Ascending aorta (tissue), 2 donors: ENCODE measurements at regions not wholly inside any gene's neighbourhood (a gene's known extent, or its start where the extent isn't known, plus 50 kb on each side); places are given as distances from the start of the nearest gene placed in this dataset.
"Not testable (repeated sequence)": the region's sequence is repeated elsewhere in the genome, so short reads cannot be mapped to it uniquely, and the experiment has no call there.

Source experiments
- DNase-seq, 2 donors: peaks; one replicate each; pipeline ENCODE4 v3.0.0-alpha.2; 2019; ENCODE audit warnings: low spot score in 2 of 2
- H3K27ac ChIP-seq, 2 donors: fragments of 200-600 bp; sonication (generic); one replicate each; pipeline ENCODE4 v1.5.1; 2016 to 2017; ENCODE audit warnings: mild to moderate bottlenecking in 1 of 2
- H3K27me3 ChIP-seq: fragments of 200-600 bp; sonication (generic); one replicate; pipeline ENCODE4 v1.5.1; 2017
- H3K36me3 ChIP-seq, 2 donors: fragments of 200-600 bp; sonication (generic); one replicate each; pipeline ENCODE4 v1.5.1; 2016
- H3K4me1 ChIP-seq, 2 donors: fragments of 200-600 bp; sonication (generic); one replicate each; pipeline ENCODE4 v1.5.1; 2016 to 2017; ENCODE audit warnings: mild to moderate bottlenecking in 1 of 2
- H3K4me3 ChIP-seq, 2 donors: fragments of 200-600 bp; sonication (generic); one replicate each; pipeline ENCODE4 v1.5.1; 2016 to 2017; ENCODE audit warnings: mild to moderate bottlenecking in 1 of 2
- H3K9me3 ChIP-seq, 2 donors: fragments of 200-600 bp; sonication (generic); one replicate each; pipeline ENCODE4 v1.5.1; 2016
- intact Hi-C: fragments of 100-400 bp; cut with DNase I; formaldehyde crosslinking; loops from one replicate; pipeline ENCODE4 v1.15.1; 2023
- TF ChIP-seq, protein P1 (sequence below), 3 experiments: fragments of 200-600 bp in 2 of 3; fragments of 450-650 bp in 1 of 3; sonication (generic) in 2 of 3; IDR thresholded peaks; one replicate each; pipeline ENCODE4 v1.5.1; 2016 to 2019; ENCODE audit warnings: antibody characterized with exemption in 3 of 3, mild to moderate bottlenecking in 1 of 3, moderate library complexity in 1 of 3

DNA sequence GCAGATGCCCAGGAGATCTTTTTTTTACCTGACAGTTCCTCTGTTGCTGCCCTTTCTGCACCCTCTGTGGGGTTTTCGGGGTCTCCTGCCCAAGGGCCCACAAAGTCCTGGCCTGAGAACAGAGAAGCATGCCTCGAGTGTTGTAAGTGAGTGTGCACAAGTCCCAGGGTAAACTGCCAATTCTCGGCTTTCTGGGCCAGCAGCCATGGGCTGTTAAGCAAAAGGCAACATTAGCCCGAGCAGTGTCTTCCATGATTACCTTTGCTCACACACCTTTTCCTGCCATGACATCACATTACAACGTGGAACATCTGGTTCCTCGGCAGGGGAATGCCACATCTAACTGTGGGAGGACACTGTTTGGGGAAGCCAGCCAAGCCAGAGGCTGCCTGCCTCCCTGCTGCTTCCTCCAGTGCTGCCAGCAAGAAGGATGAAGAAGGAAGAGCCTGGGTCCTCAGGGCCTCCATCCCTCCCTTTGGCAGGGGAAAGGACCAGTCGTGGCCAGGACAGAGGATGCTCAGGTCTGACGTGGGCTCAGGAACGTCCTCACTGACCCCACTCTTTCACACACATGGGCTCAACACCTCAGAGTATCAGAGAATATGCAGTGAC lies 485.9 kb downstream of the OMA1 start:
- intact Hi-C loops: no loop called here
- H3K4me3 ChIP-seq: no peak overlapping the region
- H3K27ac ChIP-seq: no peak overlapping the region
- TF ChIP-seq, protein P1, sequence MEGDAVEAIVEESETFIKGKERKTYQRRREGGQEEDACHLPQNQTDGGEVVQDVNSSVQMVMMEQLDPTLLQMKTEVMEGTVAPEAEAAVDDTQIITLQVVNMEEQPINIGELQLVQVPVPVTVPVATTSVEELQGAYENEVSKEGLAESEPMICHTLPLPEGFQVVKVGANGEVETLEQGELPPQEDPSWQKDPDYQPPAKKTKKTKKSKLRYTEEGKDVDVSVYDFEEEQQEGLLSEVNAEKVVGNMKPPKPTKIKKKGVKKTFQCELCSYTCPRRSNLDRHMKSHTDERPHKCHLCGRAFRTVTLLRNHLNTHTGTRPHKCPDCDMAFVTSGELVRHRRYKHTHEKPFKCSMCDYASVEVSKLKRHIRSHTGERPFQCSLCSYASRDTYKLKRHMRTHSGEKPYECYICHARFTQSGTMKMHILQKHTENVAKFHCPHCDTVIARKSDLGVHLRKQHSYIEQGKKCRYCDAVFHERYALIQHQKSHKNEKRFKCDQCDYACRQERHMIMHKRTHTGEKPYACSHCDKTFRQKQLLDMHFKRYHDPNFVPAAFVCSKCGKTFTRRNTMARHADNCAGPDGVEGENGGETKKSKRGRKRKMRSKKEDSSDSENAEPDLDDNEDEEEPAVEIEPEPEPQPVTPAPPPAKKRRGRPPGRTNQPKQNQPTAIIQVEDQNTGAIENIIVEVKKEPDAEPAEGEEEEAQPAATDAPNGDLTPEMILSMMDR (IDR thresholded peaks at IDR 0.05): no peak
- H3K4me1 ChIP-seq: no peaks in the 10 kb centered on the region
- no peaks in the 10 kb centered on the region for H3K9me3 ChIP-seq
- no peaks in the 10 kb centered on the region for H3K36me3 ChIP-seq
- DNase-seq: no peak
- no peaks in the 10 kb centered on the region for H3K27me3 ChIP-seq

DNA sequence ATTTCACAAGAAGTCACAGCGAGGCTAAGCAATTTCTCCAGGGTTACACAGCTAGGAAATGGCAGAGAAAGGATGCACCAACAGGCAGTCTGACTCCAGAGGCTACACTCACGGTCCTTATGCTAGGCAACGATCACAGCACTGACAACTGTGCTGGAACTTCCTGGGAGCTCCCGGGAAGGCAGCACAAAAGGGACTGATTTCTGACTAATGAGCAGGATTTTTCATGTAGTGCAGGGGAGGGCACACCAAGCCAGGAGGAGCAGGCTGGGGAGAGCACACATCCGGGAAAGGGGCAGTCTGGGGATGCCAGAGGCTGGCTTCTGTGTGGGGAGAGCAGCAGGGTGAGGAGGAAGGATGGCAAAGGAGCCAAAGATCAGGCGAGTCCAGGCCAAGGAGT lies 486.7 kb downstream of the OMA1 start:
- no peak for DNase-seq
- H3K4me1 ChIP-seq: no peaks in the 10 kb centered on the region
- intact Hi-C loops: no loop called here
- H3K4me3 ChIP-seq: no peak overlapping the region
- no peaks in the 10 kb centered on the region for H3K27me3 ChIP-seq
- H3K27ac ChIP-seq: no peak overlapping the region
- no peaks in the 10 kb centered on the region for H3K36me3 ChIP-seq
- TF ChIP-seq, protein P1 (IDR thresholded peaks at IDR 0.05): no peak
- no peaks in the 10 kb centered on the region for H3K9me3 ChIP-seq

DNA sequence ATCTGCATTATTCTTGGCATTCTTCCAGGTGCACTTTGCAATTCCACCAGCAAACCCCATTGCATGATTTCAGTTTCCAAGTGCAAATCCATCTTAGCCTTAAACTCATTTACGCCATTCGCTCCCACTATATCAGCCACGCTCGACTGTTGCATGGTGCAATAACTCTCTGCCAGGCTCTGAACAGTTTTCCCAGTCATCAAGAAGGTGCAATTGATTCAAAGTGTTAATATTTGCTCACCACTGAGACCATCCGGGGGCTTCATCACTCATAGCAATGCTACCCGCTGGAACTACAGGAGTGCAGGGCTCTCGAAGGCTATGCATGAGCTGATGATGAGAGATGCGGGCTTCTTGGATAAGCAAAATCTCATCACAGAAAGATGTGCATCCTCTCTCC lies 488.2 kb downstream of the OMA1 start:
- Histone ChIP-seq H3K9me3 (no peaks in the 10 kb centered on the region), H3K27me3 (no peaks in the 10 kb centered on the region), H3K36me3 (no peaks in the 10 kb centered on the region), H3K4me1 (no peaks in the 10 kb centered on the region), H3K4me3 (no peak overlapping the region), H3K27ac (no peak overlapping the region)
- DNase-seq: no peak
- TF ChIP-seq, protein P1 (IDR thresholded peaks at IDR 0.05): no peak
- intact Hi-C loops: no loop called here

DNA sequence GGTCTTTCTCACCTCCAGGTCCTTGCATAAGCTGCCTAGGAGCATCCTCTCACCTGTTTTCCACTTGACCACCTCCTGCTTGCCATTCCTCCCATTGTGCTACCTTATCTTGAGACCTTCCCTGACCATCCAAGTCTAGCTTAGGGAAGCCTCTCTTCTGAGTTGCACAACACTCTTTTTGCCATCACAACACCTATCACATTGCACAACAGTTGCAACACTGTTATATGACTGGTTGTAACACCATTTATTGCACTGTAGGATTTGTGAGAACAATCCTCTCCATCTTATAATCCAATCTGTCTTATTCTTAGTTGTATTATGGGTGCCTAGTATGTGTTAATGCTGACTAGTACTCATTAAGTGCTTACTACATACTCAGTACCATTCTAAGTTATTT lies 488.7 kb downstream of the OMA1 start:
- DNase-seq: no peak
- Histone ChIP-seq H3K27me3 (no peaks in the 10 kb centered on the region), H3K27ac (no peak overlapping the region), H3K4me3 (no peak overlapping the region), H3K9me3 (no peaks in the 10 kb centered on the region), H3K36me3 (no peaks in the 10 kb centered on the region), H3K4me1 (no peaks in the 10 kb centered on the region)
- TF ChIP-seq, protein P1 (IDR thresholded peaks at IDR 0.05): no peak
- intact Hi-C loops: no loop called here

DNA sequence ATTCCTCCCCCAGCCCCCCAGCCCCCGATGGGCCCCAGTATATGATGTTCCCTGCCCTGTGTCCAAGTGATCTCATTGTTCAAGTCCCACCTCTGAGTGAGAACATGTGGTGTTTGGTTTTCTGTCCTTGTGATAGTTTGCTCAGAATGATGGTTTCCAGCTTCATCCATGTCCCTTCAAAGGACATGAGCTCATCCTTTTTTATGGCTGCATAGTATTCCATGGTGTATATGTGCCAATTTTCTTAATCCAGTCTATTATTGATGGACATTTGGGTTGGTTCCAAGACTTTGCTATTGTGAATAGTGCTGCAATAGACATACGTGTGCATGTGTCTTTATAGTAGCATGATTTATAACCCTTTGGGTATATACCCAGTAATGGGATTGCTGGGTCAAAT lies 495.3 kb downstream of the OMA1 start:
- DNase-seq, H3K36me3 ChIP-seq, H3K4me3 ChIP-seq, intact Hi-C loops, H3K27ac ChIP-seq, H3K4me1 ChIP-seq, H3K27me3 ChIP-seq, H3K9me3 ChIP-seq: not testable (repeated sequence)

DNA sequence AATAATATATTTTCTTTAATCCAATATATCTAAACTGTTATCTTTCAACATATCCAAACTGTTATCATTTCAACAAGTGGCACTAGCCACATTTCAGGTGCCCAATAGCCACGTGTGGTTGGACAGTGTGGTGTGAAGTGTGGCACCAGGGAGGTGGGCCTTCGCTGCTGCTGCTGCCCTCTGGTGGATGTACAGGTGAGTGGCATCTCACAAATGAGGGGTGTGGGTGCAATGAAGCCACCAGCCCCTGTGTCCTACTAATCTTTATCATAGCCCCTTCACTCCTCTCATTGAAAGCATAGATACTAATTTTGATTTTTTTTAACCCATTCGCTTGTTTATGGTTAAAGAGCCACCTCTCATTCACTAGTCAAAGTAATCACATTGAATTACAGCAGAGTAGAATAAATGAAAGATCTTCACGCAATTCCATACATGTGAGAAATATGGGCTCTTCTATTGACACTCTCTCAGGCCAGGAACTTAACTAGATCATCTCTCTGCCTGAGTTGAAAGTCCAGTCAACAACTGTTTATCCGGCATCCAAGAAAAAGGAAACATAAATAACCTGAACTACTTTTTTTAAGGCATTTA lies 499.2 kb downstream of the OMA1 start:
- Histone ChIP-seq H3K27ac (no peak overlapping the region), H3K9me3 (no peaks in the 10 kb centered on the region), H3K4me3 (no peak overlapping the region), H3K27me3 (no peaks in the 10 kb centered on the region), H3K4me1 (no peaks in the 10 kb centered on the region), H3K36me3 (no peaks in the 10 kb centered on the region)
- DNase-seq: no peak
- TF ChIP-seq, protein P1 (IDR thresholded peaks at IDR 0.05): peak in 2 of 3 experiments; percentile 6 to 43
- intact Hi-C loops: no loop called here
